ENCODE measurements at regions not wholly inside any gene's neighbourhood (a gene's known extent, or its start where the extent isn't known, plus 50 kb on each side); places are given as distances from the start of the nearest gene placed in this dataset.

- TF ChIP-seq CTCF (IDR thresholded peaks at IDR 0.05) (no peak), SIN3A (IDR thresholded peaks at IDR 0.05; ENCODE audit: borderline replicate concordance, insufficient read depth, low read depth, low read length) (no peak), POLR2AphosphoS5 (IDR thresholded peaks at IDR 0.05; ENCODE audit: low read depth, low read length) (no peak), TCF7L2 (IDR thresholded peaks at IDR 0.05; ENCODE audit: low read depth, low read length) (no peak)
- TF ChIP-seq, protein P1, sequence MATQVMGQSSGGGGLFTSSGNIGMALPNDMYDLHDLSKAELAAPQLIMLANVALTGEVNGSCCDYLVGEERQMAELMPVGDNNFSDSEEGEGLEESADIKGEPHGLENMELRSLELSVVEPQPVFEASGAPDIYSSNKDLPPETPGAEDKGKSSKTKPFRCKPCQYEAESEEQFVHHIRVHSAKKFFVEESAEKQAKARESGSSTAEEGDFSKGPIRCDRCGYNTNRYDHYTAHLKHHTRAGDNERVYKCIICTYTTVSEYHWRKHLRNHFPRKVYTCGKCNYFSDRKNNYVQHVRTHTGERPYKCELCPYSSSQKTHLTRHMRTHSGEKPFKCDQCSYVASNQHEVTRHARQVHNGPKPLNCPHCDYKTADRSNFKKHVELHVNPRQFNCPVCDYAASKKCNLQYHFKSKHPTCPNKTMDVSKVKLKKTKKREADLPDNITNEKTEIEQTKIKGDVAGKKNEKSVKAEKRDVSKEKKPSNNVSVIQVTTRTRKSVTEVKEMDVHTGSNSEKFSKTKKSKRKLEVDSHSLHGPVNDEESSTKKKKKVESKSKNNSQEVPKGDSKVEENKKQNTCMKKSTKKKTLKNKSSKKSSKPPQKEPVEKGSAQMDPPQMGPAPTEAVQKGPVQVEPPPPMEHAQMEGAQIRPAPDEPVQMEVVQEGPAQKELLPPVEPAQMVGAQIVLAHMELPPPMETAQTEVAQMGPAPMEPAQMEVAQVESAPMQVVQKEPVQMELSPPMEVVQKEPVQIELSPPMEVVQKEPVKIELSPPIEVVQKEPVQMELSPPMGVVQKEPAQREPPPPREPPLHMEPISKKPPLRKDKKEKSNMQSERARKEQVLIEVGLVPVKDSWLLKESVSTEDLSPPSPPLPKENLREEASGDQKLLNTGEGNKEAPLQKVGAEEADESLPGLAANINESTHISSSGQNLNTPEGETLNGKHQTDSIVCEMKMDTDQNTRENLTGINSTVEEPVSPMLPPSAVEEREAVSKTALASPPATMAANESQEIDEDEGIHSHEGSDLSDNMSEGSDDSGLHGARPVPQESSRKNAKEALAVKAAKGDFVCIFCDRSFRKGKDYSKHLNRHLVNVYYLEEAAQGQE (IDR thresholded peaks at IDR 0.05; ENCODE audit: insufficient read depth in 1 of 2, low read depth in 2 of 2, low read length in 1 of 2), result no peak
These were observed 163.9 kb downstream of the PIK3R1 start for GRCh38 chr5:68379275-68380036.
